Fibroblast of gingiva (primary cell): ENCODE measurements at regions not wholly inside any gene's neighbourhood (a gene's known extent, or its start where the extent isn't known, plus 50 kb on each side); places are given as distances from the start of the nearest gene placed in this dataset.

Experiments used
- DNase-seq: peaks from one replicate; pipeline ENCODE4 v3.0.0-alpha.2; 2011; ENCODE audit warnings: low read depth

- no peak for DNase-seq
Observed at GRCh38 chr1:23615423-23615822, 56.1 kb upstream of the ID3 start.

GRCh38 chr1:23614032-23614660, 54.8 kb upstream of the ID3 start:
- DNase-seq = no peak

GRCh38 chr1:23613191-23614031, 54.1 kb upstream of the ID3 start:
- DNase-seq = no peak

- no peak for DNase-seq
Observed at GRCh38 chr1:23611601-23612327, 52.5 kb upstream of the ID3 start.

- no peak for DNase-seq
Observed at GRCh38 chr1:23610677-23611076, 51.4 kb upstream of the ID3 start.

- DNase-seq = no peak
Observed at GRCh38 chr1:23609971-23610370, 50.7 kb upstream of the ID3 start.
